ENCODE measurements at regions not wholly inside any gene's neighbourhood (a gene's known extent, or its start where the extent isn't known, plus 50 kb on each side); places are given as distances from the start of the nearest gene placed in this dataset.

DNA sequence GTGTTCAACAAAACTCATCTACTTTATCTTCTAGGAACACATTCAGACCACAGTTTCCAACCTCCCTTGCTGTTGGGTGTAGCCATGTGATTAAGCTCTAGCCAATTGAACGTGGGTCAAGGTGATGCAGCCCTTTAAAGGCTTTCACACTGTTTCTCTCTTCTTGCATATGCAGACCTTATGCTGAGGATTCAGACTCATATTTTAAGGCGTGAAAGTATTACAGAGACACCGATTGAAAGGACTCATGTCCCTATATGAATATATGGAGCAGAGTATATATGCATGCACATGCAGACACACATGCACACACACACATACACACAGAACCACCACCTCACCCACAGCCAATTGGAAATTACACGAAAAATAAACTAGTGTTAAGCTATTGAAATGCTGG is 214.3 kb upstream of the NR5A2 start:
- CTCF ChIA-PET, result no interaction called here
- no peaks in the 10 kb centered on the region for H3K36me3 Mint-ChIP-seq (ENCODE audit: insufficient read depth, unreplicated experiment)

DNA sequence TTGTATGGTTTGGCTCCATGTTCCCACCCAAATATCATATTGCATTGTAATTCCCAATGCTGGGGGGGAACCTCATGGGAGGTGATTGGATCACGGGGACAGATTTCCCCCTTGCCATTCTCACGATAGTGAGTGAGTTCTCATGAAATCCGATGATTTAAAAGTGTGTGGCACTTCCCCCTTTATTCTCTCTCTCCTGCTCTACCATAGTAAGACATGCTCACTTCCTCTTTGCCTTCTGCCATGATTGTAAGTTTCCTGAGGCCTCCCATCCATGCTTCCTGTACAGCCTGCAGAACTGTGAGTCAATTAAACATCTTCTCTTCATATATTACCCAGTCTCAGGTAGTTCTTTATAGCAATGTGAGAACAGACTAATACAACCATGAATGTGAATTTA is 211.6 kb upstream of the NR5A2 start:
- CTCF ChIA-PET, result no interaction called here
- no peaks in the 10 kb centered on the region for H3K9me3 Mint-ChIP-seq (ENCODE audit: unreplicated experiment)
- peaks cover 6% of the 10 kb centered on the region for H3K27me3 Mint-ChIP-seq (ENCODE audit: insufficient read depth, unreplicated experiment)
- no peaks in the 10 kb centered on the region for H3K9me3 ChIP-seq
- H3K36me3 ChIP-seq (ENCODE audit: control insufficient read depth, insufficient read depth, low read length), result no peaks in the 10 kb centered on the region
- no peaks in the 10 kb centered on the region for H3K4me1 Mint-ChIP-seq (ENCODE audit: low read depth, unreplicated experiment)
- BruUV-seq (replicated peaks), result no TSS peak
- POLR2A ChIA-PET, result no interaction called here
- H3K4me1 ChIP-seq, result no peaks in the 10 kb centered on the region
- no peaks in the 10 kb centered on the region for H3K36me3 Mint-ChIP-seq (ENCODE audit: insufficient read depth, unreplicated experiment)
- no peak for DNase-seq
- TF ChIP-seq, protein P1, sequence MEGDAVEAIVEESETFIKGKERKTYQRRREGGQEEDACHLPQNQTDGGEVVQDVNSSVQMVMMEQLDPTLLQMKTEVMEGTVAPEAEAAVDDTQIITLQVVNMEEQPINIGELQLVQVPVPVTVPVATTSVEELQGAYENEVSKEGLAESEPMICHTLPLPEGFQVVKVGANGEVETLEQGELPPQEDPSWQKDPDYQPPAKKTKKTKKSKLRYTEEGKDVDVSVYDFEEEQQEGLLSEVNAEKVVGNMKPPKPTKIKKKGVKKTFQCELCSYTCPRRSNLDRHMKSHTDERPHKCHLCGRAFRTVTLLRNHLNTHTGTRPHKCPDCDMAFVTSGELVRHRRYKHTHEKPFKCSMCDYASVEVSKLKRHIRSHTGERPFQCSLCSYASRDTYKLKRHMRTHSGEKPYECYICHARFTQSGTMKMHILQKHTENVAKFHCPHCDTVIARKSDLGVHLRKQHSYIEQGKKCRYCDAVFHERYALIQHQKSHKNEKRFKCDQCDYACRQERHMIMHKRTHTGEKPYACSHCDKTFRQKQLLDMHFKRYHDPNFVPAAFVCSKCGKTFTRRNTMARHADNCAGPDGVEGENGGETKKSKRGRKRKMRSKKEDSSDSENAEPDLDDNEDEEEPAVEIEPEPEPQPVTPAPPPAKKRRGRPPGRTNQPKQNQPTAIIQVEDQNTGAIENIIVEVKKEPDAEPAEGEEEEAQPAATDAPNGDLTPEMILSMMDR (IDR thresholded peaks at IDR 0.05; ENCODE audit: insufficient read depth in 1 of 2, low read depth in 1 of 2, low read length in 1 of 2, severe bottlenecking in 1 of 2, unreplicated experiment in 1 of 2), result no peak
- H3K27ac Mint-ChIP-seq (ENCODE audit: unreplicated experiment), result no peak overlapping the region
- no peaks in the 10 kb centered on the region for H3K27me3 ChIP-seq (replicated peaks; ENCODE audit: control insufficient read depth, insufficient read depth, low read length)
- intact Hi-C loops (cut with micrococcal nuclease; ENCODE audit: unreplicated experiment), result no loop called here
- H3K4me3 Mint-ChIP-seq (ENCODE audit: unreplicated experiment), result no peak overlapping the region
- no peak overlapping the region for H3K4me3 ChIP-seq (ENCODE audit: low read depth, low read length)

More for the DNA sequence above, 214.3 kb upstream of the NR5A2 start:
- DNase-seq, result no peak
- H3K36me3 ChIP-seq (ENCODE audit: control insufficient read depth, insufficient read depth, low read length), result no peaks in the 10 kb centered on the region
- H3K27me3 ChIP-seq (replicated peaks; ENCODE audit: control insufficient read depth, insufficient read depth, low read length), result no peaks in the 10 kb centered on the region
- peaks cover 4% of the 10 kb centered on the region for H3K27me3 Mint-ChIP-seq (ENCODE audit: insufficient read depth, unreplicated experiment)
- no peak overlapping the region for H3K4me3 Mint-ChIP-seq (ENCODE audit: unreplicated experiment)
- TF ChIP-seq, protein P1 (IDR thresholded peaks at IDR 0.05; ENCODE audit: insufficient read depth in 1 of 2, low read depth in 1 of 2, low read length in 1 of 2, severe bottlenecking in 1 of 2, unreplicated experiment in 1 of 2), result no peak
- POLR2A ChIA-PET, result no interaction called here
- BruUV-seq (replicated peaks), result no TSS peak
- H3K4me1 ChIP-seq, result no peaks in the 10 kb centered on the region
- H3K9me3 Mint-ChIP-seq (ENCODE audit: unreplicated experiment), result no peaks in the 10 kb centered on the region
- no peak overlapping the region for H3K4me3 ChIP-seq (ENCODE audit: low read depth, low read length)
- intact Hi-C loops (cut with micrococcal nuclease; ENCODE audit: unreplicated experiment), result no loop called here
- H3K27ac Mint-ChIP-seq (ENCODE audit: unreplicated experiment), result no peak overlapping the region
- H3K9me3 ChIP-seq, result no peaks in the 10 kb centered on the region
- H3K4me1 Mint-ChIP-seq (ENCODE audit: low read depth, unreplicated experiment), result no peaks in the 10 kb centered on the region

DNA sequence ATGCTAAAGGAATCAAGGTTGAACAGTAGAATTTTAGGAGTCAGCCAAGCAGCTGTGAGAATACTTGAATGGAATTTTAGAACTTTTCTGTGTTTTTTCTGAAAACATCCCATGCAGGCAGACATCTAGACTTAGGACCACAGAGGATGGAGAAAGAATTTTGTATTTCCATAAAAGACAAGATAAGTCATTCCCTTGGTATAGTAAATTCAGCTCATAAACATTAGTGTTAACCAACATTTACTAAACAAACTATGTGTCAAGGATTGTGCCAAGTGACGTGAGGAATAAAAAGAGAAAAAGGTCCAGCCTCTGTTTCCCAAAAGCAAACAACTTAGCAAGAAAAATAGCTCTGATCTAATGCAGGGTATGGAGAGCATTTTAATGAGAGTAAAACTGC is 210.2 kb upstream of the NR5A2 start:
- Mint-ChIP-seq H3K4me3 (ENCODE audit: unreplicated experiment) (no peak overlapping the region), H3K27ac (ENCODE audit: unreplicated experiment) (no peak overlapping the region), H3K27me3 (ENCODE audit: insufficient read depth, unreplicated experiment) (peaks cover 6% of the 10 kb centered on the region), H3K9me3 (ENCODE audit: unreplicated experiment) (no peaks in the 10 kb centered on the region), H3K36me3 (ENCODE audit: insufficient read depth, unreplicated experiment) (no peaks in the 10 kb centered on the region), H3K4me1 (ENCODE audit: low read depth, unreplicated experiment) (no peaks in the 10 kb centered on the region)
- no peaks in the 10 kb centered on the region for H3K36me3 ChIP-seq (ENCODE audit: control insufficient read depth, insufficient read depth, low read length)
- ChIA-PET POLR2A (no interaction called here), CTCF (no interaction called here)
- no peaks in the 10 kb centered on the region for H3K27me3 ChIP-seq (replicated peaks; ENCODE audit: control insufficient read depth, insufficient read depth, low read length)
- no peak overlapping the region for H3K4me3 ChIP-seq (ENCODE audit: low read depth, low read length)
- intact Hi-C loops (cut with micrococcal nuclease; ENCODE audit: unreplicated experiment), result no loop called here
- H3K4me1 ChIP-seq, result no peaks in the 10 kb centered on the region
- TF ChIP-seq, protein P1 (IDR thresholded peaks at IDR 0.05; ENCODE audit: insufficient read depth in 1 of 2, low read depth in 1 of 2, low read length in 1 of 2, severe bottlenecking in 1 of 2, unreplicated experiment in 1 of 2), result no peak
- BruUV-seq (replicated peaks), result no TSS peak
- H3K9me3 ChIP-seq, result no peaks in the 10 kb centered on the region
- no peak for DNase-seq

Measured in Caco-2 (cell line).